NCI-H748 treated with DMSO at 0.1 percent for 48 hours (cell line): ENCODE measurements at regions not wholly inside any gene's neighbourhood (a gene's known extent, or its start where the extent isn't known, plus 50 kb on each side); places are given as distances from the start of the nearest gene placed in this dataset.

Experiments
- DNase-seq: peaks from one replicate; lab custom pipeline; 2025; lab: John Stamatoyannopoulos, UW

DNA sequence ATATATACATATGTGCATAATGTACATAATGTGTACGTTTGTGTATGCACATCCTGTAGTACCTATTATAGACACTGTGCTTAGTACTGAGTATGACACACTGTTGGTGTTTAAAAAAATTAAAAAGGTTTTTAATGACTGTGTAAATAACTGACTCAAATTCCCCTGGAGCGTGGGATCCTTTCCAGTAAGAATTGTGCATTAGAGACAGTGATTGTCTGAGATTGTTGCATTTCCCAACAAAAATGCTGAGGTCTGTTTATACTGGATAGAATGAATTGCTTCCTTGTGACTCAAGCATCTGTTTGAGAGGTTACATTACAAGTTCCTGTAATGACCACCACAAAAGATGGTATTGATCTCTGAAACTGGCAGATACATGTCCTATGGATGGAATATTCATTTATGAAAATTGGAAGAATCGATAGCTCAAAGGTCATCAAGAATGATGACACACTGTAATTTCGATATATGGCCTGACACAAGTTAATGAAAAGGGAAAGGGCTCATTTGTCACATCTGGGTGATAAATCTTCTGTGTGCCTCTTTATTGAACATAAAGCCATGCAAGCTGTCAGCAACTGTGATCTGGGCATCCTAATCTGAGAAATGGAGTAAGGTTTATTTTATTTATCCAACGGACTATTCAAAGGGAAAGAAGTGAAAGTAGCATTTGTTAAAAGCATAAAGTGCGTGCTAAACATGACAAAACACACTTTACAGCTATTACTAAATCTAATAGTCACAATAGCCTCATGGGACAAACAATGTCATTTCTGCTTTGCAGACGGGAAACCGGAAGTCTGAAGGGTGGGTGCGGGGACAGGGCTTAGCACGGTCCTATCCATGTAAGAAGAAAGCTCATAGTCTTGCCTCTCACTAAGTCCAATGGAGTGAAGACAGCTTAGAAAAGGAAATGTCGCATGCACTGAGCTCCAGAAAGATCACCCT, 228.8 kb downstream of the CDH11 start:
- DNase-seq: no peak

DNA sequence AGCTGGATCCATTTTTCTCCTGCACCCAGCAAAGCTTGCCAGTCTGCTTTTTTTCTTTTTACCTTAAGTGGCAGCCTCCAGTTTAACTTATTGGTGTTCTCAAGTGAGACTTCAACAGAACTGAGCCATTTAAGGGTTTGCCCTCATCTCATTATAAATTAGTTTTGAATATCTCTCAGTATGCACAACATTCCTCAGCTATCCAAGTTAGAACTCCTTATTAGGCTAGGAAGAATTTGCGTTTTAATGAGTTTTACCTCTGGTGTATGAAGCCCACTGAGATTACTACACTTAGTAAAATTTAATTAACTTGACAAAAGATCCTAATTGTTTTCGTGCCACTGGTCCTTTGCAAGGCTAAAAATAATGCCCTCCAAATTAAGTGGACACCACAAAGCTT, 232.4 kb downstream of the CDH11 start:
- DNase-seq: no peak

GRCh38 chr16:64887651-64888050, 234.2 kb downstream of the CDH11 start:
- no peak for DNase-seq

GRCh38 chr16:64882078-64882784, 239.6 kb downstream of the CDH11 start:
- no peak for DNase-seq

- DNase-seq: no peak
Measured at GRCh38 chr16:64880994-64881393, 240.9 kb downstream of the CDH11 start.

DNA sequence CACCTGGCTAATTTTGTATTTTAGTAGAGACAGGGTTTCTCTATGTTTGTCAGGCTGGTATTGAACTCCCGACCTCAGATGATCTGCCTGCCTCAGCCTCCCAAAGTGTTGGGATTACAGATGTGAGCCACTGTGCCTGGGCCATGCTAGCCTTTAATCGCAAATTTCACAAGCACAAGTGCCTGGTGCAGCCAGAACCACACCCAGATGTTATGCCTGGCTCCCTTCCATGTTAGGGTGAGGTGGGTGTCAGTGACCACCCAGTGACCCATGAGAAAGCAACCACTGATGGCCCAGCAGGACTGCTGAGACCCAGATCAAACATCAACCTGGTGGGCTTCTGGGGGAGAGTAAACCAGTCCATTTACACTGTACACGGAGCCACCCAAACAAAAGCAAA, 241.9 kb downstream of the CDH11 start:
- DNase-seq: no peak

DNA sequence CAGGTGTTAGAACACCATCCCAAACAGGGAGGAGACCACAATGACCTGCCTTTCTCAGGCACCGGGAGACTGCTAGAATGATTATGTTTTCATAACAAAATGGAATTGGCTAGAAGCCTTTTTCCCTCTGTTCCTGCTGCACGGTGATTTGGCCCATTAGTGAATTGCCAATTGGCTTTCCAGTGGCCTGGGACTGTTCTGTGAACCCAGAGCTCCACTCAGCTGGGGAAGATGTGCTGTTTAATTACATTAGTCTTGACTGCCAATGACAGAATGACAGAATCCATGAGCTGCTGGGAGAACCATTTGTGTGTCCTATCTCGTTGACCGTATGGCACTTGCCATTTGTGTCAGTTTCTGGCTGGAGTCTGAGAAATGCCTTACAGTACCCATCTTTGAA, 242.9 kb downstream of the CDH11 start:
- DNase-seq: no peak

DNA sequence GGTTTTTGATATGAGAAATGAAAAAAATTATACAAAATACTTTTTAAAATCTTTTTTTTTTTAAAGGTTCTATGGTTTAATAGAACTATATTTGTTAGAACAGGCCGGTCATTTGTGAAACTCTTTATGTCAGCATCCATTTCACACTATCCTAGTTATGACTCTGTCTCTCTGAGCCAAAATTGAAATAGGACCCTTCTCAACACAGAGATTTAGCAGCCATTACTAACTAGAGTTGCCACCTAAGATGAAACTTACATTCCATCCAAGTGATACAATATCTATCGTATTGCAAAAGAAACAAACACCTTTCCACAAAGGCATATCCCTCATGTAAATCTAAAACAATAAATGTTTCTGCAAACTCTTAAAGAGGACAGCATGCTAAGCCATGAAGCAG, 249.8 kb downstream of the CDH11 start:
- no peak for DNase-seq

DNA sequence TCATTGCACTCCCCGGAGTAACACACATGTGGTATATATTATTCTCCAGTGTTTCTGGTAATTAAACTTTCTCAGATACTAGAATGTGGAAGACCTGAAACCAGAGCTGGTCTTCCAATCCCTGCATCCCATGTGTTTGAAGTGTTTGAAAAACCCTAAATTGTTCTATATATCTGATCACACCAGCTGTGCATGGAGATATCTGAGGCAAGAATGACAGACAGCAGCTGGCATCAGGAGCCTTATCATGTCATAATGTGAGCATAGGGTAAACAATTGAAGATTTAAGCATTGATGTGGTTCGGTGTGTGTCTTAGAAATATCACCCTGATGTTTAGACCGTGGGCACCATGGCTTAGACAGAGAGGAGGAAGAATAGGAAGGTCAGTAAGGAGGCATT, 251.0 kb downstream of the CDH11 start:
- no peak for DNase-seq

GRCh38 chr16:64869781-64870180, 252.1 kb downstream of the CDH11 start:
- no peak for DNase-seq

DNA sequence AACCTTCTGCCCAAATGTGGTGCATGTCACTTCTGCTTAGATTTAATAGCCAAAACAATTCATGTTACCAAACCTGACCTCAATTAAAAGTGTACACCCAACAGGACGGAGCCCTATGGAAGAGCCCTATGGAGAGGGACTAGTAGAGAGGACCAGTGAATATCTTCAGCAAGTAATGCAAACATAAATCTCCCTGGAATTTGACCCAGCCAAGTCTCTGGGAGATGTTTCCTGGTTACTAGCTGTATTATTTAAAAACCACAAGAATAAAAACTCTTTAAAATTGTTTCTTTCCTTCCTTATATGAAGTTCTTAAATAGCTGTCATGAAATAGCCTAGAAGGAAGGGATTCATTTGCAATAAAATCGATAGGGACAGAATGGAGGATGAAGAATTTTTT, 255.8 kb downstream of the CDH11 start:
- no peak for DNase-seq

DNA sequence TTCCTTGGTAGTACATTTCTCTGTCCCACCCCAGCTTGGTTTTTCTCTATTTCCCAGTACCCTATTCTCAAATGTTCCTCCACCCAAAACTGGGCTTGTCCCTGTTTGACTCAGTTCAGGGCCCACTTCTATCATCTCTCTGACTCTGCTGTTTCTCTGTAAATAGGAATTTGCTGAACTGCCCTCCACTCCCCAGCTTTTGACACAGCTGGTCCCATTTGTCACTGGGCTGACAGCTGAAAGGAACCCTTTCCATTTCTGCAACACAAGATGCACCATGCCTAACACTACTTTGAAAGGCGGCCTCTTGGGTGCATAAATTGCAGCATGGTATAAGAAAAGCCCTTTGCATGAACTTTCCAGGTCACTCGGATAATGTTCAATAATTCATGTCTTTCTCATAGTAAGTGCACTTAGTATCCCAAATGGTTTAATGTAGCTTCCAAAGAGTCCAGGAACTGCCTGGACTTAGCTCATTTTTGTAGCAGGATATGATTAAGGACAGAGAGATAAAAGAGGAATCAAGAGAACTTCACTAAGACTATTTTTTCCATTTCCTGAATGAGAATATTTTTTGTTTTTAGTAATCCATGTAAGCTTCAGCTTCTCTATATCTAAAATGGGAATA, 256.7 kb downstream of the CDH11 start:
- no peak for DNase-seq

- DNase-seq: no peak
Measured at GRCh38 chr16:64864232-64864809, 257.5 kb downstream of the CDH11 start.

GRCh38 chr16:64858076-64858475, 263.8 kb downstream of the CDH11 start:
- no peak for DNase-seq

DNA sequence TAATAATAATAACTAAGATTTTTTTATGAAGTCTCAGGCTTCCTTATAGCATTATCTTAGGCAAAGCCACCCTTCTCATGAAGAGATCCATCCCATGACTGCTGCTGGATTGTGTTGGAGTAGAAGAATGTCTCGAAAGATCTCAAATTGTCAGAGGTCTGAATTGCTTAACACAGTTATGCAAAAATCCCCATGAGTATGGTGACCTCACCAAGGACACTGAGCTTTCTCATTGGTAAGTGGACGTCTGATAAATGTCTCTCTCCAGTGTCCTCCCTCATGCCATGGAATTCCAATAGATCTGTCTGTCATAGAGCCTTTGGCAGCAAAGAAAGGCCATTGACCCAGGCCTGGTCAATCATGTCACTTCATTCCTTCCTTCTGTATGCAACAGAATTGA, 264.5 kb downstream of the CDH11 start:
- no peak for DNase-seq

GRCh38 chr16:64853551-64853950, 268.3 kb downstream of the CDH11 start:
- no peak for DNase-seq

- DNase-seq: no peak
Measured at GRCh38 chr16:64846966-64847365, 274.9 kb downstream of the CDH11 start.

GRCh38 chr16:64845071-64845470, 276.8 kb downstream of the CDH11 start:
- no peak for DNase-seq

DNA sequence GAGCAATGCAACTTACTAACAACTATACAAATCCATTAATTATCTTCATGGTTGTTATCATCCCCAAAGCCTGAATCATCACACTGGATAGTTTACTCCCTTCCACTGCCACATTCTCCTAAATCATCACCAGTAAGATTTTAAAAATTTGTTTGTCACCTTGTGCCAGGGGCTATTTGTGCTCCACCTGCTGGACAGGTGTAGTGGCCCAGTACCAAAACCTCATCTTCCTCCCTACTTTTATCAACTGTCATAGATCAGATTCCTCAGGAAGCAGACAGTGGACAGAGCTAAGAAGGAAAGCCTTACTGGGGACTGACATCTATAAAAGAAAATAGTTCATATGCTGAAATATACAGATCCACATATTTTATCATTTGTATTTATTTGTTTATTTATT, 280.4 kb downstream of the CDH11 start:
- no peak for DNase-seq

DNA sequence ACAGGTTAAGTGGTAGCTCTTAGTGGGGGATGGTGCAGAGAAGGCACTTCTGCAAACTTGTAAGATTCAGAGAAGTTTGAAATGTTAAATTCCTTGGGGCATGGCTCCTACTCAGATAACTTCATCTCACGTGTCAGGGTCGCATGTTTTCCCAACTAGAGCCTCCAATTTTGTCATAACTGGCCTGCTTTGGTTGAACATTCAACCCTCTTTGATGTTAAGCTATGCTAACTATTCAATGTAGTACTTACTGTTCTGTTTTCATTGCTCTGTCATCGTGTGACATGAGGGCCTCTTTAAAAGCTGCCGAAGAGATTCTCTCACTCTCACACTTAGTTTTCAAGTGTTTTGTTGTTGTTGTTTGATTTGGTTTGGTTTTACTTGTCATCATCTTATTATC, 280.8 kb downstream of the CDH11 start:
- DNase-seq: no peak

GRCh38 chr16:64830653-64831052, 291.2 kb downstream of the CDH11 start:
- no peak for DNase-seq

DNA sequence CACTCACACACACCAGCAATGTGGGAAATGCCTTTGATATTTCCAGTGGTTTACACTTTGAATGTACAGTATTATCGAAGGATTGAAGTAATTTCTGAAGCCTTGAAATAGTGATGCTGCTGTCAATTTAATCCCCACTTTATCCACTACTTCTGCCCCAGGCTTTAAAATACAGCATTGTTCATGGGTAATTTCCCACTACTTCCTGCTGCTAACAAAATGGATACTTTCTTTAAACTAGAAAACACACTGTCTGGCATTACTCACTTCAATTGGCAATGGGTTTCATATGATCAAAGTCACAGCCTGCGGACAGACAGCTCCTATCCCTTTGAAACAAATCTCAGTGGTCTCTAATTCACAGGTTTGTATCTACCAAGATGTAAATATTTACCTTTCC, 292.2 kb downstream of the CDH11 start:
- no peak for DNase-seq

DNA sequence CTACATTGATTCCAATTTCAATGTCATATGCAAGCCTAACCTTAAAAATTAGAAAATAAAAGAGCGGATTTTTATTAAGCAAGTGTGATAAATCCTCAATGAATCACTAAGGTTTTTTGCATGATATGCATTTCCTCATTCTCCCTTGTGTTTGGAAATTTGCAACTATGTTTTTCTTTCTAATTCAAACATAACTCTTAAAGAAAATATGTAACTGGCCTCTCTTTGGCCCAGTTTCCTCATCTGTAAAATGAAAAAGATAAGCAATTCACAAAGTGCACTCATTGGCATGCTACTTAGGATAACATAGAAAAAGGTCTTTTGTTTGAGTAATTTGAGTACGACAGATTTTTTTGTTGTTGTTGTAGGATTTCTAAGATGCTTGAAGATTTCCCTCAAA, 295.5 kb downstream of the CDH11 start:
- DNase-seq: no peak
